ENCODE measurements at regions not wholly inside any gene's neighbourhood (a gene's known extent, or its start where the extent isn't known, plus 50 kb on each side); places are given as distances from the start of the nearest gene placed in this dataset.

- DNase-seq (ENCODE audit: low spot score): no peak
Observed at GRCh38 chr2:212945526-212945925, 205.9 kb downstream of the IKZF2 start.

- no peak for DNase-seq (ENCODE audit: low spot score)
Observed at GRCh38 chr2:212943351-212943750, 208.1 kb downstream of the IKZF2 start.

- no peak for DNase-seq (ENCODE audit: low spot score)
Observed at GRCh38 chr2:212941361-212941760, 210.1 kb downstream of the IKZF2 start.

GRCh38 chr2:212940816-212941215 lies 210.6 kb downstream of the IKZF2 start:
- DNase-seq (ENCODE audit: low spot score): no peak

GRCh38 chr2:212939777-212940531 lies 211.5 kb downstream of the IKZF2 start:
- no peak for DNase-seq (ENCODE audit: low spot score)

- DNase-seq (ENCODE audit: low spot score): no peak
Observed at GRCh38 chr2:212938144-212938793, 213.1 kb downstream of the IKZF2 start.

- no peak for DNase-seq (ENCODE audit: low spot score)
Observed at GRCh38 chr2:212936572-212936971, 214.8 kb downstream of the IKZF2 start.

- no peak for DNase-seq (ENCODE audit: low spot score)
Observed at GRCh38 chr2:212935752-212936151, 215.7 kb downstream of the IKZF2 start.

GRCh38 chr2:212931271-212931670 lies 220.1 kb downstream of the IKZF2 start:
- no peak for DNase-seq (ENCODE audit: low spot score)

- DNase-seq (ENCODE audit: low spot score): no peak
Observed at GRCh38 chr2:212930556-212931260, 220.7 kb downstream of the IKZF2 start.

GRCh38 chr2:212929971-212930370 lies 221.4 kb downstream of the IKZF2 start:
- no peak for DNase-seq (ENCODE audit: low spot score)

GRCh38 chr2:212929116-212929515 lies 222.3 kb downstream of the IKZF2 start:
- DNase-seq (ENCODE audit: low spot score): peak; percentile 54

- DNase-seq (ENCODE audit: low spot score): no peak
Observed at GRCh38 chr2:212928681-212929080, 222.7 kb downstream of the IKZF2 start.

GRCh38 chr2:212926940-212927339 lies 224.5 kb downstream of the IKZF2 start:
- DNase-seq (ENCODE audit: low spot score): no peak

GRCh38 chr2:212923393-212923792 lies 228.0 kb downstream of the IKZF2 start:
- no peak for DNase-seq (ENCODE audit: low spot score)

GRCh38 chr2:212922701-212923100 lies 228.7 kb downstream of the IKZF2 start:
- no peak for DNase-seq (ENCODE audit: low spot score)

- no peak for DNase-seq (ENCODE audit: low spot score)
Observed at GRCh38 chr2:212921711-212922110, 229.7 kb downstream of the IKZF2 start.

GRCh38 chr2:212921061-212921460 lies 230.4 kb downstream of the IKZF2 start:
- no peak for DNase-seq (ENCODE audit: low spot score)

- DNase-seq (ENCODE audit: low spot score): no peak
Observed at GRCh38 chr2:212919238-212919637, 232.2 kb downstream of the IKZF2 start.

GRCh38 chr2:212918336-212918735 lies 233.1 kb downstream of the IKZF2 start:
- DNase-seq (ENCODE audit: low spot score): no peak

- DNase-seq (ENCODE audit: low spot score): no peak
Observed at GRCh38 chr2:212915121-212915782, 236.2 kb downstream of the IKZF2 start.

- DNase-seq (ENCODE audit: low spot score): no peak
Observed at GRCh38 chr2:212914392-212914791, 237.0 kb downstream of the IKZF2 start.

Data from RKO (cell line).